ENCODE measurements at regions not wholly inside any gene's neighbourhood (a gene's known extent, or its start where the extent isn't known, plus 50 kb on each side); places are given as distances from the start of the nearest gene placed in this dataset.

- TF ChIP-seq CTCF (IDR thresholded peaks at IDR 0.05; ENCODE audit: unreplicated experiment): no peak
- no peak for DNase-seq (ENCODE audit: low spot score, unreplicated experiment)
- H3K36me3 Mint-ChIP-seq (ENCODE audit: insufficient read depth): no peaks in the 10 kb centered on the region
Observed at GRCh38 chr7:70925411-70926115, 206.4 kb upstream of the GALNT17 start.

GRCh38 chr7:70926666-70927065, 205.3 kb upstream of the GALNT17 start:
- H3K36me3 Mint-ChIP-seq (ENCODE audit: insufficient read depth): no peaks in the 10 kb centered on the region
- TF ChIP-seq CTCF (IDR thresholded peaks at IDR 0.05; ENCODE audit: unreplicated experiment): no peak
- H3K4me1 Mint-ChIP-seq (ENCODE audit: low read depth): no peaks in the 10 kb centered on the region
- peaks cover 3% of the 10 kb centered on the region for H3K9me3 Mint-ChIP-seq (ENCODE audit: low read depth)
- no peak overlapping the region for H3K27ac Mint-ChIP-seq
- no peak overlapping the region for H3K4me3 Mint-ChIP-seq (ENCODE audit: low read depth)
- DNase-seq (ENCODE audit: low spot score, unreplicated experiment): no peak
- H3K27me3 Mint-ChIP-seq: peaks cover 8% of the 10 kb centered on the region

More at GRCh38 chr7:70925411-70926115, 206.4 kb upstream of the GALNT17 start:
- peaks cover 3% of the 10 kb centered on the region for H3K9me3 Mint-ChIP-seq (ENCODE audit: low read depth)
- peaks cover 8% of the 10 kb centered on the region for H3K27me3 Mint-ChIP-seq
- H3K27ac Mint-ChIP-seq: no peak overlapping the region
- H3K4me1 Mint-ChIP-seq (ENCODE audit: low read depth): no peaks in the 10 kb centered on the region
- H3K4me3 Mint-ChIP-seq (ENCODE audit: low read depth): no peak overlapping the region

GRCh38 chr7:70935311-70935710, 196.6 kb upstream of the GALNT17 start:
- no peak for DNase-seq (ENCODE audit: low spot score, unreplicated experiment)
- no peak for TF ChIP-seq CTCF (IDR thresholded peaks at IDR 0.05; ENCODE audit: unreplicated experiment)
- peaks cover 8% of the 10 kb centered on the region for H3K27me3 Mint-ChIP-seq
- H3K36me3 Mint-ChIP-seq (ENCODE audit: insufficient read depth): no peaks in the 10 kb centered on the region
- no peak overlapping the region for H3K4me3 Mint-ChIP-seq (ENCODE audit: low read depth)
- no peak overlapping the region for H3K27ac Mint-ChIP-seq
- H3K4me1 Mint-ChIP-seq (ENCODE audit: low read depth): peaks cover 3% of the 10 kb centered on the region
- H3K9me3 Mint-ChIP-seq (ENCODE audit: low read depth): no peaks in the 10 kb centered on the region

- H3K27ac Mint-ChIP-seq: no peak overlapping the region
- H3K4me3 Mint-ChIP-seq (ENCODE audit: low read depth): no peak overlapping the region
- peaks cover 8% of the 10 kb centered on the region for H3K27me3 Mint-ChIP-seq
- no peak for DNase-seq (ENCODE audit: low spot score, unreplicated experiment)
- peaks cover 3% of the 10 kb centered on the region for H3K4me1 Mint-ChIP-seq (ENCODE audit: low read depth)
- no peaks in the 10 kb centered on the region for H3K9me3 Mint-ChIP-seq (ENCODE audit: low read depth)
- no peaks in the 10 kb centered on the region for H3K36me3 Mint-ChIP-seq (ENCODE audit: insufficient read depth)
- TF ChIP-seq CTCF (IDR thresholded peaks at IDR 0.05; ENCODE audit: unreplicated experiment): no peak
Observed at GRCh38 chr7:70935854-70936253, 196.1 kb upstream of the GALNT17 start.

GRCh38 chr7:70937424-70937823, 194.5 kb upstream of the GALNT17 start:
- no peak for DNase-seq (ENCODE audit: low spot score, unreplicated experiment)
- no peak overlapping the region for H3K4me3 Mint-ChIP-seq (ENCODE audit: low read depth)
- no peak overlapping the region for H3K27ac Mint-ChIP-seq
- TF ChIP-seq CTCF (IDR thresholded peaks at IDR 0.05; ENCODE audit: unreplicated experiment): no peak
- peaks cover 3% of the 10 kb centered on the region for H3K4me1 Mint-ChIP-seq (ENCODE audit: low read depth)
- peaks cover 8% of the 10 kb centered on the region for H3K27me3 Mint-ChIP-seq
- H3K36me3 Mint-ChIP-seq (ENCODE audit: insufficient read depth): no peaks in the 10 kb centered on the region
- H3K9me3 Mint-ChIP-seq (ENCODE audit: low read depth): no peaks in the 10 kb centered on the region
